ENCODE measurements at regions not wholly inside any gene's neighbourhood (a gene's known extent, or its start where the extent isn't known, plus 50 kb on each side); places are given as distances from the start of the nearest gene placed in this dataset.

DNA sequence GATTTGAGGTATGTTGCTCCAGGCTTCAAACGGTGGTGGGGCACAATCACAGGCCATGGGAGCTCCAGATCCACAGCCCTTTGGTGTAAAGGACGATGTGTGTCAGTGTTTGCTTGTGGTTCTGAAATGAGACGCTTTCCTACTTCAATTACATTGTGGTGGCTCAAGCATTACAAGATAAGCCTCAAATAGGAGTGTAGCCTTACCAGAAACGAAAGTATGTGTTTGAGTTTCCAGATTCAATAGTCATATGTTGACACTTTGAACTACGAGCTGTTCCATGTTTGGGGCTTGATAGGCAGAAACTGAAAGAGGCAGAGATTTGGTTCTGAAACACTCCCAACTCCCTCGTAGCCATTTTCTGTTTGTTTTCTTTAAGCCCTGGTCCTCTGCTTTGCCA is 187.1 kb downstream of the MYLK4 start:
- no peak for TF ChIP-seq EZH2phosphoT487 (IDR thresholded peaks at IDR 0.05; ENCODE audit: low read depth, severe bottlenecking, unreplicated experiment)
- TF ChIP-seq, protein P1, sequence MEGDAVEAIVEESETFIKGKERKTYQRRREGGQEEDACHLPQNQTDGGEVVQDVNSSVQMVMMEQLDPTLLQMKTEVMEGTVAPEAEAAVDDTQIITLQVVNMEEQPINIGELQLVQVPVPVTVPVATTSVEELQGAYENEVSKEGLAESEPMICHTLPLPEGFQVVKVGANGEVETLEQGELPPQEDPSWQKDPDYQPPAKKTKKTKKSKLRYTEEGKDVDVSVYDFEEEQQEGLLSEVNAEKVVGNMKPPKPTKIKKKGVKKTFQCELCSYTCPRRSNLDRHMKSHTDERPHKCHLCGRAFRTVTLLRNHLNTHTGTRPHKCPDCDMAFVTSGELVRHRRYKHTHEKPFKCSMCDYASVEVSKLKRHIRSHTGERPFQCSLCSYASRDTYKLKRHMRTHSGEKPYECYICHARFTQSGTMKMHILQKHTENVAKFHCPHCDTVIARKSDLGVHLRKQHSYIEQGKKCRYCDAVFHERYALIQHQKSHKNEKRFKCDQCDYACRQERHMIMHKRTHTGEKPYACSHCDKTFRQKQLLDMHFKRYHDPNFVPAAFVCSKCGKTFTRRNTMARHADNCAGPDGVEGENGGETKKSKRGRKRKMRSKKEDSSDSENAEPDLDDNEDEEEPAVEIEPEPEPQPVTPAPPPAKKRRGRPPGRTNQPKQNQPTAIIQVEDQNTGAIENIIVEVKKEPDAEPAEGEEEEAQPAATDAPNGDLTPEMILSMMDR (IDR thresholded peaks at IDR 0.05; ENCODE audit: poor library complexity): no peak

All from hepatocyte (in vitro differentiated cells).